ENCODE measurements at regions not wholly inside any gene's neighbourhood (a gene's known extent, or its start where the extent isn't known, plus 50 kb on each side); places are given as distances from the start of the nearest gene placed in this dataset.

GRCh38 chr2:184507254-184507653 is 91.1 kb upstream of the ZNF804A start:
- Histone ChIP-seq H3K4me3 (replicated peaks; ENCODE audit: low read depth, low read length) (no peak overlapping the region), H3K27me3 (replicated peaks; ENCODE audit: control insufficient read depth, insufficient read depth, low read length) (no peaks in the 10 kb centered on the region), H3K36me3 (ENCODE audit: control insufficient read depth, insufficient read depth, low read length) (no peaks in the 10 kb centered on the region)
- TF ChIP-seq, protein P1, sequence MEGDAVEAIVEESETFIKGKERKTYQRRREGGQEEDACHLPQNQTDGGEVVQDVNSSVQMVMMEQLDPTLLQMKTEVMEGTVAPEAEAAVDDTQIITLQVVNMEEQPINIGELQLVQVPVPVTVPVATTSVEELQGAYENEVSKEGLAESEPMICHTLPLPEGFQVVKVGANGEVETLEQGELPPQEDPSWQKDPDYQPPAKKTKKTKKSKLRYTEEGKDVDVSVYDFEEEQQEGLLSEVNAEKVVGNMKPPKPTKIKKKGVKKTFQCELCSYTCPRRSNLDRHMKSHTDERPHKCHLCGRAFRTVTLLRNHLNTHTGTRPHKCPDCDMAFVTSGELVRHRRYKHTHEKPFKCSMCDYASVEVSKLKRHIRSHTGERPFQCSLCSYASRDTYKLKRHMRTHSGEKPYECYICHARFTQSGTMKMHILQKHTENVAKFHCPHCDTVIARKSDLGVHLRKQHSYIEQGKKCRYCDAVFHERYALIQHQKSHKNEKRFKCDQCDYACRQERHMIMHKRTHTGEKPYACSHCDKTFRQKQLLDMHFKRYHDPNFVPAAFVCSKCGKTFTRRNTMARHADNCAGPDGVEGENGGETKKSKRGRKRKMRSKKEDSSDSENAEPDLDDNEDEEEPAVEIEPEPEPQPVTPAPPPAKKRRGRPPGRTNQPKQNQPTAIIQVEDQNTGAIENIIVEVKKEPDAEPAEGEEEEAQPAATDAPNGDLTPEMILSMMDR (IDR thresholded peaks at IDR 0.05; ENCODE audit: insufficient read depth, low read length, poor library complexity, severe bottlenecking) = no peak
- no peak for DNase-seq (ENCODE audit: extremely low read depth, insufficient read length)

GRCh38 chr2:184517402-184517801 is 80.9 kb upstream of the ZNF804A start:
- no peaks in the 10 kb centered on the region for H3K27me3 ChIP-seq (replicated peaks; ENCODE audit: control insufficient read depth, insufficient read depth, low read length)
- TF ChIP-seq, protein P1 (IDR thresholded peaks at IDR 0.05; ENCODE audit: insufficient read depth, low read length, poor library complexity, severe bottlenecking) = no peak
- DNase-seq (ENCODE audit: extremely low read depth, insufficient read length) = no peak
- no peaks in the 10 kb centered on the region for H3K36me3 ChIP-seq (ENCODE audit: control insufficient read depth, insufficient read depth, low read length)
- no peak overlapping the region for H3K4me3 ChIP-seq (replicated peaks; ENCODE audit: low read depth, low read length)

DNA sequence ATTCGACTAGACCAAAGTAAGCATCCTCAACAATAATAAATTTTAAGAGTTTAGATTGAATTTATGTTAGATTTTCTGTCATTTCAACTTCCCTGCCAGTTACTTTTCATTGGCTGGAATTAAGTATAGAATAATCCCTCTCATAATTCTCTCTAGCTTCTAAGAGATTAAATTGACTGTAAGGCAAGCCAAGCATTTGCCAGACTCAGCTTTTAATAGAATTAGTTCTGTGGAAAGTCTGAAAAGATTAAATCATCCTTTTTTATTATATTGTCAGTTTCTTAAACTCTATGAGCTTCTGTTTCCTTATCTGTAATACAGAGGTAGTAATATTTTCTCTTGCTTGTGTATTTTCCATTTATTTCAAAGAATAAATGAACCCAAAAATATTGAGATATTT is 77.9 kb upstream of the ZNF804A start:
- Histone ChIP-seq H3K27me3 (replicated peaks; ENCODE audit: control insufficient read depth, insufficient read depth, low read length) (no peaks in the 10 kb centered on the region), H3K4me3 (replicated peaks; ENCODE audit: low read depth, low read length) (no peak overlapping the region), H3K36me3 (ENCODE audit: control insufficient read depth, insufficient read depth, low read length) (no peaks in the 10 kb centered on the region)
- TF ChIP-seq, protein P1 (IDR thresholded peaks at IDR 0.05; ENCODE audit: insufficient read depth, low read length, poor library complexity, severe bottlenecking) = no peak
- DNase-seq (ENCODE audit: extremely low read depth, insufficient read length) = no peak

DNA sequence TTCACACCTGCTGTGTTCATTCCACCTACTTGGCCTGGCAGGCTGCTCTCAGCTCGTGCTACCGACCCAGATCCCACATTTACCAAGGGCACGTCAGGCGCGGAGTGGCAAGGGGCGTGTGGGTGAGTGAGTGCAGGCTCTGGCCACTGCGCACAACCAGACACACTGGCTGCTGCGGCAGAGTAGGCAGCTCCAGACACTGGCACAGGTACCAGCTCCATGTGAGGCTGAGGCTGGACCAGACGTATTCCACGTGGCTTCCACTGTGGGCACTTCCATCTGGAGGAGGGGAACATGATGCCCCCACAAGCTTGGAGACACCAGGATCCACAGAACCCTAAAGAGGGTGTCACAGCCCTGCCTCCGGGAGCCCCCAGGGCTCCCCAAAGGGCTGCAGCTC is 74.6 kb upstream of the ZNF804A start:
- Histone ChIP-seq H3K27me3 (replicated peaks; ENCODE audit: control insufficient read depth, insufficient read depth, low read length) (no peaks in the 10 kb centered on the region), H3K36me3 (ENCODE audit: control insufficient read depth, insufficient read depth, low read length) (no peaks in the 10 kb centered on the region), H3K4me3 (replicated peaks; ENCODE audit: low read depth, low read length) (no peak overlapping the region)
- TF ChIP-seq, protein P1 (IDR thresholded peaks at IDR 0.05; ENCODE audit: insufficient read depth, low read length, poor library complexity, severe bottlenecking) = no peak
- DNase-seq (ENCODE audit: extremely low read depth, insufficient read length) = no peak

GRCh38 chr2:184524551-184525382 is 73.6 kb upstream of the ZNF804A start:
- TF ChIP-seq, protein P1 (IDR thresholded peaks at IDR 0.05; ENCODE audit: insufficient read depth, low read length, poor library complexity, severe bottlenecking) = no peak
- no peak overlapping the region for H3K4me3 ChIP-seq (replicated peaks; ENCODE audit: low read depth, low read length)
- no peaks in the 10 kb centered on the region for H3K27me3 ChIP-seq (replicated peaks; ENCODE audit: control insufficient read depth, insufficient read depth, low read length)
- H3K36me3 ChIP-seq (ENCODE audit: control insufficient read depth, insufficient read depth, low read length) = no peaks in the 10 kb centered on the region
- no peak for DNase-seq (ENCODE audit: extremely low read depth, insufficient read length)

Measured in GM06990 (cell line).